Spleen (tissue), 11 donors: ENCODE measurements at regions not wholly inside any gene's neighbourhood (a gene's known extent, or its start where the extent isn't known, plus 50 kb on each side); places are given as distances from the start of the nearest gene placed in this dataset.

Source experiments
- DNase-seq: peaks from one replicate; pipeline ENCODE4 v3.0.0-alpha.2; 2020
- H3K27ac ChIP-seq, 8 donors: fragments of 200-600 bp; sonication (generic) in 7 of 8; 1 replicate in 4 of 8; 2 replicates in 4 of 8; pipeline versions ENCODE4 v1.5.0 to v1.8.0; 2016 to 2021; ENCODE audit warnings: inconsistent platforms in 4 of 8, mild to moderate bottlenecking in 4 of 8, moderate library complexity in 1 of 8
- H3K27me3 ChIP-seq, 7 donors: fragments of 200-600 bp; sonication (generic) in 6 of 7; replicated peaks in 1 of 7; 1 replicate in 4 of 7; 2 replicates in 3 of 7; pipeline versions ENCODE4 v1.5.0 to v1.8.0; 2016 to 2021; ENCODE audit warnings: inconsistent platforms in 3 of 7, mild to moderate bottlenecking in 1 of 7
- H3K36me3 ChIP-seq, 6 donors: fragments of 200-600 bp; sonication (generic) in 5 of 6; 1 replicate in 4 of 6; 2 replicates in 2 of 6; pipeline versions ENCODE4 v1.5.0 to v1.8.0; 2016 to 2021; ENCODE audit warnings: inconsistent platforms in 2 of 6
- H3K4me1 ChIP-seq, 6 donors: fragments of 200-600 bp; sonication (generic) in 5 of 6; 1 replicate in 3 of 6; 2 replicates in 3 of 6; pipeline versions ENCODE4 v1.5.0 to v1.8.0; 2016 to 2021; ENCODE audit warnings: inconsistent platforms in 3 of 6
- H3K4me3 ChIP-seq, 8 donors: fragments of 200-600 bp; sonication (generic) in 7 of 8; 1 replicate in 4 of 8; 2 replicates in 4 of 8; pipeline versions ENCODE4 v1.5.0 to v1.8.0; 2016 to 2021; ENCODE audit warnings: inconsistent platforms in 4 of 8, mild to moderate bottlenecking in 4 of 8, moderate library complexity in 2 of 8
- H3K9me3 ChIP-seq, 8 donors: fragments of 200-600 bp; sonication (generic) in 7 of 8; 1 replicate in 4 of 8; 2 replicates in 4 of 8; pipeline versions ENCODE4 v1.5.0 to v1.8.0; 2016 to 2021; ENCODE audit warnings: inconsistent platforms in 4 of 8
- CTCF ChIP-seq, 11 experiments: fragments of 200-600 bp in 7 of 11; fragments of 450-650 bp in 4 of 11; sonication (generic) in 4 of 11; IDR thresholded peaks in 8 of 11; conservative IDR thresholded peaks in 3 of 11; 1 replicate in 7 of 11; 2 replicates in 4 of 11; pipeline versions ENCODE4 v1.4.0 to v1.8.0; 2016 to 2021; ENCODE audit warnings: antibody characterized with exemption in 11 of 11, inconsistent platforms in 4 of 11, mild to moderate bottlenecking in 1 of 11
- POLR2A ChIP-seq, 3 donors: fragments of 450-650 bp; IDR thresholded peaks; one replicate each; pipeline ENCODE4 v1.5.1; 2017; ENCODE audit warnings: antibody characterized with exemption in 3 of 3, mild to moderate bottlenecking in 1 of 3
- POLR2AphosphoS5 ChIP-seq, 3 donors: sonication (generic); formaldehyde crosslinking; IDR thresholded peaks; one replicate each; pipeline ENCODE4 v1.5.1; 2017; ENCODE audit warnings: antibody characterized with exemption in 3 of 3
- WGBS, 5 donors: extraction: QIAGEN DNeasy Blood & Tissue Kit in 3 of 5; methylation state at CpG; one replicate each; pipeline versions ENCODE4 v1.1.5 to v1.1.7; 2013 to 2018; 5-methylcytosine and 5-hydroxymethylcytosine counted together
- intact Hi-C: fragments of 100-400 bp; cut with DNase I; formaldehyde crosslinking; loops from one replicate; pipeline ENCODE4 v1.15.0; 2023; ENCODE audit warnings: low total_unique reads
- donor health status: healthy with polysubstance abuse.
- donor health status: DM: no; HTN: no; CAD: no; lungs with moderate emphysema.
- donor health status: DM: no; HTN: no; CAD: no.
- donor health status: Bipolar disorder and iron deficiency.
- donor health status: healthy.
- donor health status: DM: no; HTN: no; CAD: no.
- donor health status: DM: yes; HTN: yes; CAD: no.

- intact Hi-C loops, result no loop called here
- DNase-seq, result no peak
- TF ChIP-seq POLR2AphosphoS5 (IDR thresholded peaks at IDR 0.05) (no peak), POLR2A (IDR thresholded peaks at IDR 0.05) (no peak), CTCF (IDR thresholded peaks at IDR 0.05 in 8 of 11, conservative IDR thresholded peaks at IDR 0.05 in 3 of 11) (no peak)
- no peaks in the 10 kb centered on the region for H3K36me3 ChIP-seq
- WGBS, 5 donors, result 36 to 97% (median 65%) methylated on average over 1 of the region's 1 CpG
- no peaks in the 10 kb centered on the region for H3K27me3 ChIP-seq
- H3K27ac ChIP-seq, result no peak overlapping the region
- no peak overlapping the region for H3K4me3 ChIP-seq
- peaks cover 0 to 7% (median 0%) of the 10 kb centered on the region in 8 donors for H3K9me3 ChIP-seq
- no peaks in the 10 kb centered on the region for H3K4me1 ChIP-seq
Observed at GRCh38 chr2:215772003-215772402, 241.3 kb downstream of the MREG start.

- Histone ChIP-seq H3K4me1 (no peaks in the 10 kb centered on the region), H3K27ac (no peak overlapping the region)
Observed at GRCh38 chr2:215771241-215771640, 242.1 kb downstream of the MREG start.

GRCh38 chr2:215770668-215771067 lies 242.7 kb downstream of the MREG start:
- H3K4me1 ChIP-seq, result no peaks in the 10 kb centered on the region
- no peak for DNase-seq
- H3K27ac ChIP-seq, result no peak overlapping the region
- intact Hi-C loops, result no loop called here
- peaks cover 0 to 4% (median 0%) of the 10 kb centered on the region in 7 donors for H3K27me3 ChIP-seq
- WGBS, 5 donors, result 85 to 97% (median 86%) methylated on average over 4 of the region's 4 CpGs
- no peaks in the 10 kb centered on the region for H3K36me3 ChIP-seq
- H3K9me3 ChIP-seq, result peaks cover 0 to 7% (median 0%) of the 10 kb centered on the region in 8 donors
- TF ChIP-seq POLR2A (IDR thresholded peaks at IDR 0.05) (no peak), POLR2AphosphoS5 (IDR thresholded peaks at IDR 0.05) (no peak), CTCF (IDR thresholded peaks at IDR 0.05 in 8 of 11, conservative IDR thresholded peaks at IDR 0.05 in 3 of 11) (no peak)
- no peak overlapping the region for H3K4me3 ChIP-seq

More at GRCh38 chr2:215771241-215771640, 242.1 kb downstream of the MREG start:
- Histone ChIP-seq H3K9me3 (peaks cover 0 to 7% (median 0%) of the 10 kb centered on the region in 8 donors), H3K36me3 (no peaks in the 10 kb centered on the region), H3K4me3 (no peak overlapping the region), H3K27me3 (peaks cover 0 to 4% (median 0%) of the 10 kb centered on the region in 7 donors)
- TF ChIP-seq POLR2A (IDR thresholded peaks at IDR 0.05) (no peak), CTCF (IDR thresholded peaks at IDR 0.05 in 8 of 11, conservative IDR thresholded peaks at IDR 0.05 in 3 of 11) (no peak), POLR2AphosphoS5 (IDR thresholded peaks at IDR 0.05) (no peak)
- intact Hi-C loops, result no loop called here
- 86 to 92% (median 90%) methylated on average over 2 of the region's 2 CpGs for WGBS, 5 donors
- DNase-seq, result no peak

- H3K4me3 ChIP-seq, result no peak overlapping the region
- TF ChIP-seq POLR2AphosphoS5 (IDR thresholded peaks at IDR 0.05) (no peak), POLR2A (IDR thresholded peaks at IDR 0.05) (no peak), CTCF (IDR thresholded peaks at IDR 0.05 in 8 of 11, conservative IDR thresholded peaks at IDR 0.05 in 3 of 11) (no peak)
- no peak overlapping the region for H3K27ac ChIP-seq
- no peak for DNase-seq
- H3K27me3 ChIP-seq, result peaks cover 0 to 4% (median 0%) of the 10 kb centered on the region in 7 donors
- intact Hi-C loops, result no loop called here
- WGBS, 5 donors, result 69 to 83% (median 77%) methylated on average over 2 of the region's 2 CpGs
- no peaks in the 10 kb centered on the region for H3K36me3 ChIP-seq
- no peaks in the 10 kb centered on the region for H3K4me1 ChIP-seq
- H3K9me3 ChIP-seq, result peaks cover 0 to 7% (median 0%) of the 10 kb centered on the region in 8 donors
Observed at GRCh38 chr2:215769246-215769645, 244.1 kb downstream of the MREG start.
